SK-N-SH (cell line): ENCODE measurements at regions not wholly inside any gene's neighbourhood (a gene's known extent, or its start where the extent isn't known, plus 50 kb on each side); places are given as distances from the start of the nearest gene placed in this dataset.

Experiments used
- CHD2 ChIP-seq: fragments of 150-350 bp; IDR thresholded peaks from 2 replicates; pipeline ENCODE4 v1.6.1; 2018; ENCODE audit warnings: low read length; ENCODE audit not compliant: partially characterized antibody
- CTCF ChIP-seq: fragments of 200-600 bp; sonication (generic); IDR thresholded peaks from 2 replicates; pipeline ENCODE4 v1.6.1; 2017; ENCODE audit warnings: antibody characterized with exemption, mild to moderate bottlenecking, moderate library complexity
- ELF1 ChIP-seq: IDR thresholded peaks from 2 replicates; pipeline ENCODE4 v1.4.0; 2012
- EP300 ChIP-seq, 2 experiments: IDR thresholded peaks; 2 replicates each; pipeline versions ENCODE4 v1.4.0 to v1.6.1; 2012; ENCODE audit warnings: borderline replicate concordance in 1 of 2, low read depth in 1 of 2, low read length in 1 of 2
- EZH2phosphoT487 ChIP-seq: fragments of 200-600 bp; sonication (generic); IDR thresholded peaks from 2 replicates; pipeline ENCODE4 v1.6.1; 2017; ENCODE audit warnings: low read depth, mixed run types, mild to moderate bottlenecking, antibody characterized with exemption, moderate library complexity, borderline replicate concordance
- FOXJ3 ChIP-seq: sonication (generic); formaldehyde crosslinking; IDR thresholded peaks from 2 replicates; pipeline ENCODE4 v1.5.1; 2020; ENCODE audit warnings: mild to moderate bottlenecking, missing genetic modification reagents
- MXI1 ChIP-seq: IDR thresholded peaks from 2 replicates; pipeline ENCODE4 v1.6.1; 2012; ENCODE audit warnings: mild to moderate bottlenecking, low read depth, low read length, improper control_type of control experiment
- RAD21 ChIP-seq: IDR thresholded peaks from 2 replicates; pipeline ENCODE4 v1.6.1; 2012; ENCODE audit warnings: mild to moderate bottlenecking, low read length
- SMC3 ChIP-seq: IDR thresholded peaks from 2 replicates; pipeline ENCODE4 v1.6.1; 2012; ENCODE audit warnings: low read depth, low read length, improper control_type of control experiment
- TAF1 ChIP-seq: IDR thresholded peaks from 2 replicates; pipeline ENCODE4 v1.6.1; 2012; ENCODE audit warnings: low read depth, mild to moderate bottlenecking, low read length, moderate library complexity, borderline replicate concordance
- USF2 ChIP-seq: fragments of 150-350 bp; IDR thresholded peaks from 2 replicates; pipeline ENCODE4 v1.6.1; 2017; ENCODE audit warnings: antibody characterized with exemption, low read length, low read depth, borderline replicate concordance
- YY1 ChIP-seq: IDR thresholded peaks from 2 replicates; pipeline ENCODE4 v1.4.0; 2012; ENCODE audit warnings: low read depth, mild to moderate bottlenecking
- ZBTB33 ChIP-seq: IDR thresholded peaks from 2 replicates; pipeline ENCODE4 v1.4.0; 2012; ENCODE audit warnings: low read depth, borderline replicate concordance

GRCh38 chr4:112968451-112969159 is 80.8 kb upstream of the ANK2 start:
- no peak for TF ChIP-seq CTCF
- no peak for TF ChIP-seq CHD2
- TF ChIP-seq SMC3 = no peak
- no peak for TF ChIP-seq TAF1
- TF ChIP-seq RAD21 = no peak
- TF ChIP-seq FOXJ3 (CRISPR knock-in tag) = no peak
- TF ChIP-seq ELF1 = no peak
- TF ChIP-seq YY1 = no peak
- TF ChIP-seq USF2 = no peak
- TF ChIP-seq EZH2phosphoT487 = no peak
- TF ChIP-seq EP300 (IDR thresholded peaks at IDR 0.05; ENCODE audit: borderline replicate concordance in 1 of 2, low read depth in 1 of 2, low read length in 1 of 2) = no peak
- TF ChIP-seq ZBTB33 = no peak
- TF ChIP-seq MXI1 = no peak
